ENCODE measurements at regions not wholly inside any gene's neighbourhood (a gene's known extent, or its start where the extent isn't known, plus 50 kb on each side); places are given as distances from the start of the nearest gene placed in this dataset.

GRCh38 chr4:111631215-111631999, 513.8 kb upstream of the FAM241A start:
- TF ChIP-seq CTCF (optimal IDR thresholded peaks at IDR 0.05 in 1 of 3, IDR thresholded peaks at IDR 0.05 in 1 of 3, conservative IDR thresholded peaks at IDR 0.05 in 1 of 3; ENCODE audit: extremely low read depth in 1 of 3, insufficient read depth in 2 of 3, low read length in 3 of 3) = peak in 2 of 3 experiments; percentile 30 to 44
- no peak for TF ChIP-seq EZH2 (IDR thresholded peaks at IDR 0.05; ENCODE audit: low read length)

Measured in keratinocyte (primary cell).